HEK293T (cell line): ENCODE measurements at regions not wholly inside any gene's neighbourhood (a gene's known extent, or its start where the extent isn't known, plus 50 kb on each side); places are given as distances from the start of the nearest gene placed in this dataset.

Experiments used
- FOXA1 ChIP-seq: fragments of 450-650 bp; IDR thresholded peaks from 2 replicates; pipeline ENCODE4 v1.6.1; 2016; ENCODE audit warnings: mild to moderate bottlenecking
- SP1 ChIP-seq: fragments of 450-650 bp; IDR thresholded peaks from 2 replicates; pipeline ENCODE4 v1.6.1; 2017

DNA sequence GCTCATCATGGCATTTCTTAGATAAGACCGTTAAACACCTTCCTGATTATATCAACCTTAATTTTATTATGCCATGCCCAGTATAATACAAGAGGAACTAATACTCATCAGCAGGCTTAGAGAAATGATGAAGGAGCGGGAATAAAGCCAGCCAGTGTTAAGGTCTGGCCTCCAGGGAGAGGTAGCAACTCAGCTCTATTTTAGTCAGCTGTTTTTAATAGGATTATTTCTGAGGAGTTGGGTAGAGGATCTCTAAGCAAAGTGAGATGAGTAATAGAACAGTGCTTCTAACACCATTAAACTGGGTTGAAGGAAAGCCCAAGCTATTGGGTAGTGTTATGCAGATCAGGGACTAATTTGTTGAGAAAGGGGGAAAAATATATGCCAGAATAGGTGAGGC lies 921.5 kb downstream of the TTLL7 start:
- no peak for TF ChIP-seq SP1
- no peak for TF ChIP-seq FOXA1
